Astrocyte (in vitro differentiated cells and primary cell): ENCODE measurements at regions not wholly inside any gene's neighbourhood (a gene's known extent, or its start where the extent isn't known, plus 50 kb on each side); places are given as distances from the start of the nearest gene placed in this dataset.
A peak's percentile ranks its signal among the peaks of the same experiment; 100 is the strongest.

ENCODE experiments used
- DNase-seq: peaks from one replicate; pipeline ENCODE4 v3.0.0-alpha.2; 2010; ENCODE audit warnings: low read depth
- FAIRE-seq: peaks from 2 replicates; lab custom pipeline; 2011; peaks lifted over from hg19 to GRCh38; lab: Jason Lieb, UNC
- H2AFZ ChIP-seq: 2 replicates; pipeline ENCODE4 v1.6.0; 2012; ENCODE audit warnings: low read depth, low read length, inconsistent platforms
- H3K27ac ChIP-seq: 2 replicates; pipeline ENCODE4 v1.5.1; 2011; ENCODE audit warnings: low read depth, low read length, inconsistent platforms
- H3K27me3 ChIP-seq: 2 replicates; pipeline ENCODE4 v1.6.0; 2011; ENCODE audit warnings: low read length, inconsistent platforms; ENCODE audit not compliant: insufficient read depth
- H3K36me3 ChIP-seq: 2 replicates; pipeline ENCODE4 v1.5.1; 2011; ENCODE audit warnings: low read length, inconsistent platforms; ENCODE audit not compliant: insufficient read depth
- H3K4me1 ChIP-seq: 2 replicates; pipeline ENCODE4 v1.5.1; 2011; ENCODE audit warnings: low read length, inconsistent platforms; ENCODE audit not compliant: insufficient read depth
- H3K4me2 ChIP-seq: 2 replicates; pipeline ENCODE4 v1.6.0; 2012; ENCODE audit warnings: low read length, inconsistent platforms
- H3K4me3 ChIP-seq: 2 replicates; pipeline ENCODE4 v1.5.1; 2011; ENCODE audit warnings: low read depth, mild to moderate bottlenecking, low read length, inconsistent platforms; ENCODE audit not compliant: insufficient read depth
- H3K79me2 ChIP-seq: 2 replicates; pipeline ENCODE4 v1.6.0; 2012; ENCODE audit warnings: mild to moderate bottlenecking, low read length, inconsistent platforms; ENCODE audit not compliant: insufficient read depth
- H3K9ac ChIP-seq: 2 replicates; pipeline ENCODE4 v1.6.0; 2012; ENCODE audit warnings: mild to moderate bottlenecking, low read length, inconsistent platforms
- H3K9me3 ChIP-seq: 2 replicates; pipeline ENCODE4 v1.5.1; 2012; ENCODE audit warnings: low read depth, mild to moderate bottlenecking, low read length, inconsistent platforms; ENCODE audit not compliant: insufficient read depth
- H4K20me1 ChIP-seq: 2 replicates; pipeline ENCODE4 v1.6.0; 2012; ENCODE audit warnings: low read length, inconsistent platforms; ENCODE audit not compliant: insufficient read depth
- H3K27ac Mint-ChIP-seq: one replicate; pipeline ENCODE4 v1.8.0; 2021; ENCODE audit warnings: mild to moderate bottlenecking, mixed read lengths; ENCODE audit not compliant: unreplicated experiment
- H3K27me3 Mint-ChIP-seq: one replicate; pipeline ENCODE4 v1.8.0; 2021; ENCODE audit warnings: low read depth, mixed read lengths; ENCODE audit not compliant: unreplicated experiment
- H3K36me3 Mint-ChIP-seq: one replicate; pipeline ENCODE4 v1.8.0; 2021; ENCODE audit warnings: low read depth, mixed read lengths; ENCODE audit not compliant: unreplicated experiment
- H3K4me1 Mint-ChIP-seq: one replicate; pipeline ENCODE4 v1.8.0; 2021; ENCODE audit warnings: low read depth, mixed read lengths; ENCODE audit not compliant: unreplicated experiment
- H3K4me3 Mint-ChIP-seq: one replicate; pipeline ENCODE4 v1.8.0; 2021; ENCODE audit warnings: mild to moderate bottlenecking, moderate library complexity, mixed read lengths; ENCODE audit not compliant: unreplicated experiment
- H3K9me3 Mint-ChIP-seq: one replicate; pipeline ENCODE4 v1.8.0; 2021; ENCODE audit warnings: mild to moderate bottlenecking, mixed read lengths; ENCODE audit not compliant: unreplicated experiment
- CTCF ChIP-seq: IDR thresholded peaks from 2 replicates; pipeline ENCODE4 v1.5.1; 2011; ENCODE audit warnings: low read depth, mild to moderate bottlenecking, inconsistent platforms, low read length, moderate library complexity; ENCODE audit not compliant: insufficient read depth
- EZH2 ChIP-seq: IDR thresholded peaks from 2 replicates; pipeline ENCODE4 v1.6.1; 2012; ENCODE audit warnings: mild to moderate bottlenecking, low read length, inconsistent platforms; ENCODE audit not compliant: insufficient read depth

DNA sequence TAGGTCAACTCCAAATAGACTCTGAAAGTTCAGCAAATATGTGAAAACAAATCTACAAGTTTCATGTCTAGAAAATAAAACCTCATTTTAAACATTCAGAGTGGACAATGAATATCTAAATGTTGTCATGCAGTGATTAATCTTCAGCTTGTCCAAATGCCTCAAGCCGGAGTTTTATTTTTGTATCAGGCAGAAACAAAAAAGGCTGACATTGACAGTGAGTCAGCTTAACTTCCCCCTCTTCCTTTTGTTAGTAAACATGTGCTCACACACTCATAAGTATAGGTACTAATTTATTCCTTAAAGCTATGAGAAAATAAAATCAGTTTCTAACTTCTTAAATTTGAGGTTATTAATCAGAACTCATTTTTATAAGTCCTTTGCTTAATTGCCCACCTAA, 467.9 kb upstream of the DAB2 start:
- Histone ChIP-seq H4K20me1 (no peaks in the 10 kb centered on the region), H3K4me1 (no peaks in the 10 kb centered on the region), H3K4me3 (no peak overlapping the region), H3K9me3 (no peaks in the 10 kb centered on the region), H3K4me2 (no peak overlapping the region), H3K27ac (no peak overlapping the region), H3K9ac (no peak overlapping the region), H3K79me2 (no peaks in the 10 kb centered on the region), H3K36me3 (no peaks in the 10 kb centered on the region), H3K27me3 (no peaks in the 10 kb centered on the region), H2AFZ (no peak overlapping the region)
- Mint-ChIP-seq H3K4me1 (peaks cover 2% of the 10 kb centered on the region), H3K9me3 (no peaks in the 10 kb centered on the region), H3K4me3 (no peak overlapping the region), H3K27ac (no peak overlapping the region), H3K27me3 (no peaks in the 10 kb centered on the region), H3K36me3 (no peaks in the 10 kb centered on the region)
- FAIRE-seq (no peak), DNase-seq (no peak)
- TF ChIP-seq EZH2, result no peak
- no peak for TF ChIP-seq CTCF

- Histone ChIP-seq H3K4me1 (no peaks in the 10 kb centered on the region), H3K36me3 (no peaks in the 10 kb centered on the region), H2AFZ (no peak overlapping the region), H3K4me3 (no peak overlapping the region), H3K9ac (no peak overlapping the region), H3K9me3 (no peaks in the 10 kb centered on the region), H3K27me3 (no peaks in the 10 kb centered on the region), H3K27ac (no peak overlapping the region), H3K4me2 (no peak overlapping the region), H3K79me2 (no peaks in the 10 kb centered on the region), H4K20me1 (no peaks in the 10 kb centered on the region)
- no peaks in the 10 kb centered on the region for H3K9me3 Mint-ChIP-seq
- H3K27me3 Mint-ChIP-seq, result no peaks in the 10 kb centered on the region
- H3K4me3 Mint-ChIP-seq, result no peak overlapping the region
- peak; percentile 32 for DNase-seq
- peak; percentile 34 for FAIRE-seq
- no peaks in the 10 kb centered on the region for H3K36me3 Mint-ChIP-seq
- H3K27ac Mint-ChIP-seq, result no peak overlapping the region
- peaks cover 2% of the 10 kb centered on the region for H3K4me1 Mint-ChIP-seq
- no peak for TF ChIP-seq EZH2
Measured at GRCh38 chr5:39891376-39891775, 466.6 kb upstream of the DAB2 start.

DNA sequence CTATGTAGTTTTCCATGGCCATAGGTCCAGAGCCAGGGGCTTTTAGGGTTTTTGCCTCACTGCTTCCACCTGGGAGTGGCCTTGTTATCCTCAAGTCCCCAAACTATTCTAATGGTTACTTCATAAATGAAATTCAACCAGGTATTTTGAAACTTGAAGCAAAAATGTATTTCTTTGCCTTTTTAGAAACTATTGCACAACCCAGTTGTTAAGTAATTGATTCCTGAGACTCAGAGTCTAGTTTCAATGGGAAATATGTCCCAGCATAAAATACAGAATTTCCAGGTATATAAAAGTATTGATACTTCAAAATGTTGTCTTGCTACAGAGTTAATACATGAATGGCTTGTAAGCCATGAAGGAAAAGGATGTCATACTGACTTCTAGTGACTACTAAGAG, 456.2 kb upstream of the DAB2 start:
- Histone ChIP-seq H3K9me3 (no peaks in the 10 kb centered on the region), H3K27ac (no peak overlapping the region), H3K79me2 (no peaks in the 10 kb centered on the region), H2AFZ (no peak overlapping the region), H4K20me1 (no peaks in the 10 kb centered on the region), H3K9ac (no peak overlapping the region), H3K27me3 (no peaks in the 10 kb centered on the region), H3K4me2 (no peak overlapping the region), H3K4me3 (no peak overlapping the region), H3K36me3 (no peaks in the 10 kb centered on the region), H3K4me1 (no peaks in the 10 kb centered on the region)
- no peaks in the 10 kb centered on the region for H3K4me1 Mint-ChIP-seq
- no peak overlapping the region for H3K27ac Mint-ChIP-seq
- TF ChIP-seq EZH2 (no peak), CTCF (no peak)
- FAIRE-seq (no peak), DNase-seq (no peak)
- no peak overlapping the region for H3K4me3 Mint-ChIP-seq
- no peaks in the 10 kb centered on the region for H3K27me3 Mint-ChIP-seq
- no peaks in the 10 kb centered on the region for H3K9me3 Mint-ChIP-seq
- H3K36me3 Mint-ChIP-seq, result no peaks in the 10 kb centered on the region
